Activated naive CD4-positive, alpha-beta T cell treated with anti-CD3 and anti-CD28 coated beads for 36 hours (primary cell): ENCODE measurements at regions not wholly inside any gene's neighbourhood (a gene's known extent, or its start where the extent isn't known, plus 50 kb on each side); places are given as distances from the start of the nearest gene placed in this dataset.

Experiments used
- CTCF ChIA-PET: fragments of 350-600 bp; sonication (Branson Sonifier 250); formaldehyde crosslinking; loops from one replicate; lab custom pipeline; 2021; ENCODE audit warnings: antibody characterized with exemption; lab: Charles Lee
- DNase-seq: peaks from one replicate; pipeline ENCODE4 v3.0.0-alpha.2; 2020
- H3K27ac Mint-ChIP-seq: one replicate; pipeline ENCODE4 v1.8.0; 2021; ENCODE audit warnings: mild to moderate bottlenecking, mixed read lengths
- H3K27me3 Mint-ChIP-seq: one replicate; pipeline ENCODE4 v1.8.0; 2021; ENCODE audit warnings: low read depth, mixed read lengths
- H3K36me3 Mint-ChIP-seq: one replicate; pipeline ENCODE4 v1.8.0; 2021; ENCODE audit warnings: low read depth, mixed read lengths
- H3K4me1 Mint-ChIP-seq: one replicate; pipeline ENCODE4 v1.8.0; 2021; ENCODE audit warnings: low read depth, mixed read lengths
- H3K4me3 Mint-ChIP-seq: one replicate; pipeline ENCODE4 v1.8.0; 2021; ENCODE audit warnings: mild to moderate bottlenecking, moderate library complexity, mixed read lengths
- H3K9me3 Mint-ChIP-seq: one replicate; pipeline ENCODE4 v1.8.0; 2021; ENCODE audit warnings: mixed read lengths
- intact Hi-C: fragments of 100-400 bp; cut with micrococcal nuclease; formaldehyde crosslinking; loops from one replicate; pipeline ENCODE4 v1.15.1; 2023

- H3K27ac Mint-ChIP-seq = no peak overlapping the region
- DNase-seq = no peak
- H3K27me3 Mint-ChIP-seq = peaks cover 3% of the 10 kb centered on the region
- intact Hi-C loops = no loop called here
- H3K9me3 Mint-ChIP-seq = no peaks in the 10 kb centered on the region
- CTCF ChIA-PET = no interaction called here
- no peak overlapping the region for H3K4me3 Mint-ChIP-seq
- H3K36me3 Mint-ChIP-seq = no peaks in the 10 kb centered on the region
- no peaks in the 10 kb centered on the region for H3K4me1 Mint-ChIP-seq
Observed at GRCh38 chr3:5735896-5736295, 548.4 kb downstream of the EDEM1 start.

- Mint-ChIP-seq H3K4me3 (no peak overlapping the region), H3K27ac (no peak overlapping the region), H3K36me3 (no peaks in the 10 kb centered on the region), H3K27me3 (peaks cover 3% of the 10 kb centered on the region), H3K9me3 (no peaks in the 10 kb centered on the region), H3K4me1 (no peaks in the 10 kb centered on the region)
- intact Hi-C loops = no loop called here
- DNase-seq = no peak
- CTCF ChIA-PET = no interaction called here
Observed at GRCh38 chr3:5739299-5739935, 551.9 kb downstream of the EDEM1 start.

- H3K9me3 Mint-ChIP-seq = no peaks in the 10 kb centered on the region
- no peaks in the 10 kb centered on the region for H3K4me1 Mint-ChIP-seq
- no peak overlapping the region for H3K4me3 Mint-ChIP-seq
- H3K27ac Mint-ChIP-seq = no peak overlapping the region
- peaks cover 3% of the 10 kb centered on the region for H3K27me3 Mint-ChIP-seq
- no peak for DNase-seq
- CTCF ChIA-PET = no interaction called here
- intact Hi-C loops = no loop called here
- no peaks in the 10 kb centered on the region for H3K36me3 Mint-ChIP-seq
Observed at GRCh38 chr3:5739949-5740348, 552.4 kb downstream of the EDEM1 start.

GRCh38 chr3:5741017-5741416 lies 553.5 kb downstream of the EDEM1 start:
- no peaks in the 10 kb centered on the region for H3K9me3 Mint-ChIP-seq
- intact Hi-C loops = no loop called here
- no peaks in the 10 kb centered on the region for H3K36me3 Mint-ChIP-seq
- no peak overlapping the region for H3K4me3 Mint-ChIP-seq
- peaks cover 3% of the 10 kb centered on the region for H3K27me3 Mint-ChIP-seq
- no peak for DNase-seq
- no peak overlapping the region for H3K27ac Mint-ChIP-seq
- CTCF ChIA-PET = no interaction called here
- H3K4me1 Mint-ChIP-seq = no peaks in the 10 kb centered on the region

- Mint-ChIP-seq H3K9me3 (peaks cover 2% of the 10 kb centered on the region), H3K27ac (no peak overlapping the region), H3K36me3 (no peaks in the 10 kb centered on the region), H3K27me3 (no peaks in the 10 kb centered on the region), H3K4me3 (no peak overlapping the region), H3K4me1 (no peaks in the 10 kb centered on the region)
- DNase-seq = no peak
- intact Hi-C loops = no loop called here
- CTCF ChIA-PET = no interaction called here
Observed at GRCh38 chr3:5750091-5750490, 562.6 kb downstream of the EDEM1 start.

- no peak overlapping the region for H3K27ac Mint-ChIP-seq
- no peaks in the 10 kb centered on the region for H3K27me3 Mint-ChIP-seq
- no peak for DNase-seq
- CTCF ChIA-PET = no interaction called here
- peaks cover 2% of the 10 kb centered on the region for H3K9me3 Mint-ChIP-seq
- H3K36me3 Mint-ChIP-seq = no peaks in the 10 kb centered on the region
- no peaks in the 10 kb centered on the region for H3K4me1 Mint-ChIP-seq
- intact Hi-C loops = no loop called here
- no peak overlapping the region for H3K4me3 Mint-ChIP-seq
Observed at GRCh38 chr3:5750874-5751640, 563.5 kb downstream of the EDEM1 start.

- CTCF ChIA-PET = no interaction called here
- Mint-ChIP-seq H3K36me3 (no peaks in the 10 kb centered on the region), H3K27ac (no peak overlapping the region), H3K9me3 (peaks cover 2% of the 10 kb centered on the region), H3K4me1 (no peaks in the 10 kb centered on the region), H3K27me3 (no peaks in the 10 kb centered on the region), H3K4me3 (no peak overlapping the region)
- intact Hi-C loops = no loop called here
- DNase-seq = no peak
Observed at GRCh38 chr3:5754602-5755001, 567.1 kb downstream of the EDEM1 start.

- H3K27me3 Mint-ChIP-seq = no peaks in the 10 kb centered on the region
- intact Hi-C loops = no loop called here
- H3K4me3 Mint-ChIP-seq = no peak overlapping the region
- no peaks in the 10 kb centered on the region for H3K4me1 Mint-ChIP-seq
- CTCF ChIA-PET = no interaction called here
- no peaks in the 10 kb centered on the region for H3K36me3 Mint-ChIP-seq
- H3K9me3 Mint-ChIP-seq = peaks cover 2% of the 10 kb centered on the region
- H3K27ac Mint-ChIP-seq = no peak overlapping the region
- DNase-seq = no peak
Observed at GRCh38 chr3:5756443-5756842, 568.9 kb downstream of the EDEM1 start.

GRCh38 chr3:5757213-5757804 lies 569.8 kb downstream of the EDEM1 start:
- Mint-ChIP-seq H3K27me3 (no peaks in the 10 kb centered on the region), H3K27ac (no peak overlapping the region), H3K4me3 (no peak overlapping the region), H3K36me3 (no peaks in the 10 kb centered on the region), H3K4me1 (no peaks in the 10 kb centered on the region), H3K9me3 (peaks cover 2% of the 10 kb centered on the region)
- no peak for DNase-seq
- CTCF ChIA-PET = no interaction called here
- intact Hi-C loops = no loop called here

- H3K4me1 Mint-ChIP-seq = no peaks in the 10 kb centered on the region
- DNase-seq = no peak
- no peak overlapping the region for H3K4me3 Mint-ChIP-seq
- H3K27ac Mint-ChIP-seq = no peak overlapping the region
- CTCF ChIA-PET = no interaction called here
- intact Hi-C loops = no loop called here
- no peaks in the 10 kb centered on the region for H3K36me3 Mint-ChIP-seq
- H3K27me3 Mint-ChIP-seq = no peaks in the 10 kb centered on the region
- H3K9me3 Mint-ChIP-seq = no peaks in the 10 kb centered on the region
Observed at GRCh38 chr3:5758699-5759098, 571.2 kb downstream of the EDEM1 start.

GRCh38 chr3:5762506-5762905 lies 575.0 kb downstream of the EDEM1 start:
- H3K27ac Mint-ChIP-seq = no peak overlapping the region
- no peaks in the 10 kb centered on the region for H3K27me3 Mint-ChIP-seq
- no peaks in the 10 kb centered on the region for H3K9me3 Mint-ChIP-seq
- no peaks in the 10 kb centered on the region for H3K4me1 Mint-ChIP-seq
- CTCF ChIA-PET = no interaction called here
- no peak for DNase-seq
- H3K36me3 Mint-ChIP-seq = no peaks in the 10 kb centered on the region
- intact Hi-C loops = no loop called here
- no peak overlapping the region for H3K4me3 Mint-ChIP-seq

GRCh38 chr3:5766848-5767247 lies 579.3 kb downstream of the EDEM1 start:
- no peaks in the 10 kb centered on the region for H3K4me1 Mint-ChIP-seq
- no peaks in the 10 kb centered on the region for H3K9me3 Mint-ChIP-seq
- no peak for DNase-seq
- H3K27ac Mint-ChIP-seq = no peak overlapping the region
- no peak overlapping the region for H3K4me3 Mint-ChIP-seq
- no peaks in the 10 kb centered on the region for H3K27me3 Mint-ChIP-seq
- CTCF ChIA-PET = interaction anchor here (0.6 kb wide), 1 partner anchor 36 kb away, joined by 3 read pairs; no protein-coding TSS in a partner anchor
- H3K36me3 Mint-ChIP-seq = no peaks in the 10 kb centered on the region
- intact Hi-C loops = no loop called here

- Mint-ChIP-seq H3K36me3 (no peaks in the 10 kb centered on the region), H3K27me3 (no peaks in the 10 kb centered on the region), H3K9me3 (no peaks in the 10 kb centered on the region), H3K27ac (no peak overlapping the region), H3K4me1 (no peaks in the 10 kb centered on the region), H3K4me3 (no peak overlapping the region)
- no peak for DNase-seq
- intact Hi-C loops = no loop called here
- CTCF ChIA-PET = no interaction called here
Observed at GRCh38 chr3:5767304-5767703, 579.8 kb downstream of the EDEM1 start.
